ENCODE measurements at regions not wholly inside any gene's neighbourhood (a gene's known extent, or its start where the extent isn't known, plus 50 kb on each side); places are given as distances from the start of the nearest gene placed in this dataset.

DNA sequence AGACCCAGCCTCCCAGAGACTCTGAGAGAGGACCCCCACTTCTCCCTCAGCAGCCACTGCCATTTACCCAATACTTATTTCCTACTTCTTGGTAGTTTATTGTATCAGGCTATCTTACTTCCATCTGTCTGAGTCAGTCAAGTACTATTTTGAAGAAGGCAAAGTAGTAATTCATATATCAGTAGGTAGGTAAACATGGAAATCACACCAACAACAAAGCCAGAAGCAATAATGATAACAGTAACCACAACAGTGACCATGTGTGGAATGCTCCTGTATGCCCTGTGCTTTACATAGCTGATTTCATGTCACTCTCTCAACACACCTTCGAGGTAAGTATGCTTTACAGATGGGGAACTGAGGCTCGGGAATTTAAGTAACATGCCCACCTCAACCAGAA, 173.0 kb downstream of the BCL11A start:
- no peak overlapping the region for H3K4me3 Mint-ChIP-seq
- DNase-seq (no peak), ATAC-seq (ENCODE audit: low read depth in 2 of 2) (no peak)
- Histone ChIP-seq H3K27ac (ENCODE audit: insufficient read depth, low read length, poor library complexity, severe bottlenecking) (no peak overlapping the region), H3K36me3 (ENCODE audit: control insufficient read depth, insufficient read depth, low read length) (no peaks in the 10 kb centered on the region), H3K27me3 (ENCODE audit: control insufficient read depth, insufficient read depth, low read length) (no peaks in the 10 kb centered on the region), H3K9me3 (ENCODE audit: control insufficient read depth in 2 of 2, low read length in 2 of 2) (no peaks in the 10 kb centered on the region), H3K4me1 (ENCODE audit: control insufficient read depth, insufficient read depth, low read length, poor library complexity, severe bottlenecking) (no peaks in the 10 kb centered on the region), H3K4me3 (ENCODE audit: low read depth, low read length) (no peak overlapping the region)
- H3K9me3 Mint-ChIP-seq = peaks cover 0 to 4% (median 0%) of the 10 kb centered on the region in 7 donors
- H3K27ac Mint-ChIP-seq = no peak overlapping the region
- peaks cover 0 to 3% (median 0%) of the 10 kb centered on the region in 4 donors for H3K4me1 Mint-ChIP-seq
- no peaks in the 10 kb centered on the region for H3K27me3 Mint-ChIP-seq
- H3K36me3 Mint-ChIP-seq = no peaks in the 10 kb centered on the region

DNA sequence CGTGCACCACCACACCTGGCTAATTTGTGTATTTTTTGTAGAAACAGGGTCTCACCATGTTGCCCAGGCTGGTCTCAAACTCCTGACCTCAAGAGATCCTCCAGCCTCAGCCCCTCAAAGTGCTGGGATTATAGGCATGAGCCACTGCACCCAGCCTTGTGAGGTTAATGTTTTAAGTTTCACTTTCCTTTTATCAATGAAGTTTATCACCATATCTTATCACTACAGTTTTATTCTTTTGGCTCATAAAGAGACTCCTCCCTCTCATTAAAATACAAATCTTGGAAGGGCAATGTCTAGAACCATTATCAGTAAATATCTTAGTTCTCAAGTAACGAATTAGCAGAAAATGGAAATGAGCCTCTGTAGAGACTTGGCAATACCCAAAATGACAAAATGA, 173.8 kb downstream of the BCL11A start:
- ATAC-seq (ENCODE audit: low read depth in 2 of 2) (no peak), DNase-seq (no peak)
- no peak overlapping the region for H3K27ac Mint-ChIP-seq
- H3K36me3 Mint-ChIP-seq = no peaks in the 10 kb centered on the region
- H3K4me1 ChIP-seq (ENCODE audit: control insufficient read depth, insufficient read depth, low read length, poor library complexity, severe bottlenecking) = no peaks in the 10 kb centered on the region
- no peak overlapping the region for H3K27ac ChIP-seq (ENCODE audit: insufficient read depth, low read length, poor library complexity, severe bottlenecking)
- H3K27me3 ChIP-seq (ENCODE audit: control insufficient read depth, insufficient read depth, low read length) = no peaks in the 10 kb centered on the region
- H3K36me3 ChIP-seq (ENCODE audit: control insufficient read depth, insufficient read depth, low read length) = no peaks in the 10 kb centered on the region
- H3K27me3 Mint-ChIP-seq = no peaks in the 10 kb centered on the region
- H3K4me3 ChIP-seq (ENCODE audit: low read depth, low read length) = no peak overlapping the region
- H3K4me1 Mint-ChIP-seq = peaks cover 0 to 3% (median 0%) of the 10 kb centered on the region in 4 donors
- H3K9me3 Mint-ChIP-seq = peaks cover 0 to 4% (median 0%) of the 10 kb centered on the region in 7 donors
- H3K9me3 ChIP-seq (ENCODE audit: control insufficient read depth in 2 of 2, low read length in 2 of 2) = no peaks in the 10 kb centered on the region
- no peak overlapping the region for H3K4me3 Mint-ChIP-seq

DNA sequence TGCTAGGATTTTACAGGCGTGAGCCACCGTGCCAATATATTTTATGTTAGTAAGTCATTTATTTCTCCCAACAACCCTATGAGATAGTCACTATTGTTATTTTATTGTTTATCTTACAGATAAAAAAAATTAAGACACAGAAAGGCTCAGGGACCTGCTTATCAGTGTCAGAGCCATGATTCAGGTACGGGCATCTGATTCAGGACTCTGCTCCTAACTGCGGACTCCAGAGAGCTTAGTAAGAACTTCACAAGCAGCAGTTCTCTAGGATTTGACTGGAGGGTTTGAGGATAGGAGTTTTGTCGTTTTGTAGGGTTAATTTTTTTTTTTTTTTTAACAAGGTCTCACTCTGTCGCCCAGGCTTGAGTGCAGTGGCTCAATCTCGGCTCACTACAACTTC, 174.2 kb downstream of the BCL11A start:
- DNase-seq = no peak
- Histone ChIP-seq H3K27me3 (ENCODE audit: control insufficient read depth, insufficient read depth, low read length) (no peaks in the 10 kb centered on the region), H3K4me3 (ENCODE audit: low read depth, low read length) (no peak overlapping the region), H3K4me1 (ENCODE audit: control insufficient read depth, insufficient read depth, low read length, poor library complexity, severe bottlenecking) (no peaks in the 10 kb centered on the region), H3K27ac (ENCODE audit: insufficient read depth, low read length, poor library complexity, severe bottlenecking) (no peak overlapping the region), H3K9me3 (ENCODE audit: control insufficient read depth in 2 of 2, low read length in 2 of 2) (no peaks in the 10 kb centered on the region), H3K36me3 (ENCODE audit: control insufficient read depth, insufficient read depth, low read length) (no peaks in the 10 kb centered on the region)
- peaks cover 0 to 3% (median 0%) of the 10 kb centered on the region in 4 donors for H3K4me1 Mint-ChIP-seq
- ATAC-seq (ENCODE audit: low read depth in 2 of 2) = no peak
- H3K27me3 Mint-ChIP-seq = no peaks in the 10 kb centered on the region
- H3K36me3 Mint-ChIP-seq = no peaks in the 10 kb centered on the region
- H3K9me3 Mint-ChIP-seq = peaks cover 0 to 4% (median 0%) of the 10 kb centered on the region in 7 donors
- no peak overlapping the region for H3K27ac Mint-ChIP-seq
- H3K4me3 Mint-ChIP-seq = no peak overlapping the region

DNA sequence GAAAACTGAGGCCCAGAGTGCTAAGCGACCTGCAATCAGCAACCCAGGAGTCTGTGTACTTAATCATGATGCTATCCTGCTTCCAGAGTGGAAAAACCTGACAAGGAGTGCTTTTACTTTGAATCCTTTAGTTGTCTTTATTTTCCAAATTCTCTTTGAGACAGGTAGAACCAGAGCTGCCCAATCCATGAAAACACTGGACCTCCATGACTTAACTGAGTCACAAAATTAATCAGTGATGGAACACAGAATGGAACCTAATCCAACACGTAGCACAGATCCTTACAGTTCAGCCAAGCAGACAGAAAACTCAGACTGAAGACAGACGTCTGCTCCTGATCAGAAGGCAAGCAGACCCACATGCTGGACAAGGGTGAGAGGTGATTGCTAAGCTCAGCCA, 175.6 kb downstream of the BCL11A start:
- Mint-ChIP-seq H3K27me3 (no peaks in the 10 kb centered on the region), H3K4me1 (peaks cover 0 to 3% (median 0%) of the 10 kb centered on the region in 4 donors), H3K36me3 (no peaks in the 10 kb centered on the region), H3K4me3 (no peak overlapping the region), H3K9me3 (peaks cover 0 to 4% (median 0%) of the 10 kb centered on the region in 7 donors), H3K27ac (no peak overlapping the region)
- Histone ChIP-seq H3K9me3 (ENCODE audit: control insufficient read depth in 2 of 2, low read length in 2 of 2) (no peaks in the 10 kb centered on the region), H3K4me3 (ENCODE audit: low read depth, low read length) (no peak overlapping the region), H3K4me1 (ENCODE audit: control insufficient read depth, insufficient read depth, low read length, poor library complexity, severe bottlenecking) (no peaks in the 10 kb centered on the region), H3K36me3 (ENCODE audit: control insufficient read depth, insufficient read depth, low read length) (no peaks in the 10 kb centered on the region), H3K27ac (ENCODE audit: insufficient read depth, low read length, poor library complexity, severe bottlenecking) (no peak overlapping the region), H3K27me3 (ENCODE audit: control insufficient read depth, insufficient read depth, low read length) (no peaks in the 10 kb centered on the region)
- no peak for DNase-seq
- ATAC-seq (ENCODE audit: low read depth in 2 of 2) = no peak

DNA sequence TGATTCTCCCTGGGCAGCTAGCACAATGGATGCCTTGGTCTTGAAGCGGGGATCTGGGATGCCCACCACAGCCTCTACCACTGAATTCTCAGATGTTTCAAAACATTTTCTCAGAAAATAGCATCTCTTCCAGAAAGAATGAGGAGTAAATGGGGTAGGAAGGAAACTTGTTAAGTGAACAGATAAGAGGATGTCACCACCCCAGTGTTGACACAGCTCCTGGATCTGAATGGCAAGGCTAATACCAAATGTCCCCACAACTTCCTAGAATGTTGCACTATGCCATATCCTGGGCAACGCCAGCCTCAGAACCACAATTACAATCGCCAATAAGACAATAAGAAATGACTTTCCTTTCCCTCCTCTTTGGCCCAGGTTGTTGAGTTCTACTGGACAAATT, 177.2 kb downstream of the BCL11A start:
- no peak overlapping the region for H3K4me3 ChIP-seq (ENCODE audit: low read depth, low read length)
- no peaks in the 10 kb centered on the region for H3K36me3 ChIP-seq (ENCODE audit: control insufficient read depth, insufficient read depth, low read length)
- H3K4me1 ChIP-seq (ENCODE audit: control insufficient read depth, insufficient read depth, low read length, poor library complexity, severe bottlenecking) = no peaks in the 10 kb centered on the region
- H3K27ac ChIP-seq (ENCODE audit: insufficient read depth, low read length, poor library complexity, severe bottlenecking) = no peak overlapping the region
- DNase-seq (no peak), ATAC-seq (ENCODE audit: low read depth in 2 of 2) (no peak)
- H3K36me3 Mint-ChIP-seq = no peaks in the 10 kb centered on the region
- H3K27ac Mint-ChIP-seq = no peak overlapping the region
- H3K9me3 Mint-ChIP-seq = peaks cover 0 to 2% (median 0%) of the 10 kb centered on the region in 7 donors
- H3K27me3 ChIP-seq (ENCODE audit: control insufficient read depth, insufficient read depth, low read length) = no peaks in the 10 kb centered on the region
- H3K9me3 ChIP-seq (ENCODE audit: control insufficient read depth in 2 of 2, low read length in 2 of 2) = no peaks in the 10 kb centered on the region
- no peaks in the 10 kb centered on the region for H3K27me3 Mint-ChIP-seq
- peaks cover 0 to 3% (median 0%) of the 10 kb centered on the region in 4 donors for H3K4me1 Mint-ChIP-seq
- no peak overlapping the region for H3K4me3 Mint-ChIP-seq

DNA sequence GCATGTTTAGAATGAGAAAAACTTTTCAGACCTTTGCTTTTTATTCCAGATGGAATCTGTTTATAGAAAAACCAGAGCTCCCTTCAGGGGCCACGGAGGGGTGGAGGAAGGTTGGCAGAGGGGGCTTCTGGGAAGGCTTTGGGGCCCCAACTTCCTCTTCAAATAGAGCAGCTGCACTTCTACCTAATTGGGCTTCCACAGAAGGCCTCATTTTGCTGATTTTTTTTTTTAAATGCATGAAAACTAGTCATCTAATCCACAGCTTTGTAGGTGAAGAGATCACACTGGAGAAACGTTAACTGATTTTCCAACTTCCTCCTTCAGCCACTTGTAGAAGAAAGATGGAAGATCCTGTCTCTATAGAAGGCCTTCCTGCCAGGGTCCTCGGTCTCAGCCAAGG, 181.8 kb downstream of the BCL11A start:
- Mint-ChIP-seq H3K4me1 (no peaks in the 10 kb centered on the region), H3K4me3 (no peak overlapping the region), H3K9me3 (no peaks in the 10 kb centered on the region), H3K36me3 (no peaks in the 10 kb centered on the region), H3K27me3 (no peaks in the 10 kb centered on the region), H3K27ac (no peak overlapping the region)
- no peak for ATAC-seq (ENCODE audit: low read depth in 2 of 2)
- Histone ChIP-seq H3K4me3 (ENCODE audit: low read depth, low read length) (no peak overlapping the region), H3K27ac (ENCODE audit: insufficient read depth, low read length, poor library complexity, severe bottlenecking) (no peak overlapping the region), H3K27me3 (ENCODE audit: control insufficient read depth, insufficient read depth, low read length) (no peaks in the 10 kb centered on the region), H3K36me3 (ENCODE audit: control insufficient read depth, insufficient read depth, low read length) (no peaks in the 10 kb centered on the region), H3K9me3 (ENCODE audit: control insufficient read depth in 2 of 2, low read length in 2 of 2) (no peaks in the 10 kb centered on the region), H3K4me1 (ENCODE audit: control insufficient read depth, insufficient read depth, low read length, poor library complexity, severe bottlenecking) (no peaks in the 10 kb centered on the region)
- no peak for DNase-seq

DNA sequence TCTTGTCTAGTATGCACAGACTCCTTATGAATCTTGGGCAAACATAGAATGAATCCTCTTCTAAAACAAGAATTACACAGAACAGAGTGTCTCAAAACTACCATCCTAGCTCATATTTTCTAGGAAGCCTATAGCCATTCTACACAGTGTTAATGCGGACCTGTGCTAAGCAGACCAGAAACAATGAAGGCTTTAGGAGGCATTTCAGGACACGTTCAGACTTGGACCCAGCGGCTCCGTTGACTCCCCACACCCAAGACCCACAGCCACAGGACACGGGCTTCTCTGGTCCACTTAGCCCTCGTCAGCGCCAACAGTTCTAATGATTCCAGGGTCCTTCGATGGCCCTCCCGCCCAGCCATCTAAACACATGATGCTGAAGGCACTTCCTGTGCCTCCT, 182.2 kb downstream of the BCL11A start:
- H3K36me3 ChIP-seq (ENCODE audit: control insufficient read depth, insufficient read depth, low read length) = no peaks in the 10 kb centered on the region
- DNase-seq (no peak), ATAC-seq (ENCODE audit: low read depth in 2 of 2) (no peak)
- no peaks in the 10 kb centered on the region for H3K4me1 Mint-ChIP-seq
- H3K9me3 ChIP-seq (ENCODE audit: control insufficient read depth in 2 of 2, low read length in 2 of 2) = no peaks in the 10 kb centered on the region
- H3K4me1 ChIP-seq (ENCODE audit: control insufficient read depth, insufficient read depth, low read length, poor library complexity, severe bottlenecking) = no peaks in the 10 kb centered on the region
- H3K27me3 ChIP-seq (ENCODE audit: control insufficient read depth, insufficient read depth, low read length) = no peaks in the 10 kb centered on the region
- H3K27me3 Mint-ChIP-seq = no peaks in the 10 kb centered on the region
- no peak overlapping the region for H3K4me3 ChIP-seq (ENCODE audit: low read depth, low read length)
- no peak overlapping the region for H3K27ac ChIP-seq (ENCODE audit: insufficient read depth, low read length, poor library complexity, severe bottlenecking)
- no peak overlapping the region for H3K4me3 Mint-ChIP-seq
- H3K27ac Mint-ChIP-seq = no peak overlapping the region
- H3K9me3 Mint-ChIP-seq = peaks cover 0 to 1% (median 0%) of the 10 kb centered on the region in 7 donors
- no peaks in the 10 kb centered on the region for H3K36me3 Mint-ChIP-seq

DNA sequence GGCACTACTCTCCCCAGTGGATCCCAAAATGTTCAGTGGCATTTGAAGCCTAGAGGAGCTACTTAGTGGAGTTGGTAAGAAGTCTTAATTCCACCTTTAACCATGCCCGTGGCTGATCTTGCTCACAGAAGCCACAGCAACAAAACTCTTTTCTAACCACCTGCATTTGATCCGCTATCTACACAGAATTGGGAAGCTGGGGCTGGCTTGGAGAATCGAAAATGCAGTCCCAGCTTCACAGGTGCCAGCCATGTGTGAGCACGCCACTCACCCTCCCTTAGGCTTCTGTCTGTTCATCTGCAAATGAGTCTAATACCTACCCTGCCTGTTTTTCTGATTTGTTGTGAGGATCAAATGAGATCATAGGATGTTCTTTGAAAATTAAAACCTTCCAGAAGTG, 182.6 kb downstream of the BCL11A start:
- H3K36me3 Mint-ChIP-seq = no peaks in the 10 kb centered on the region
- Histone ChIP-seq H3K4me1 (ENCODE audit: control insufficient read depth, insufficient read depth, low read length, poor library complexity, severe bottlenecking) (no peaks in the 10 kb centered on the region), H3K36me3 (ENCODE audit: control insufficient read depth, insufficient read depth, low read length) (no peaks in the 10 kb centered on the region), H3K27ac (ENCODE audit: insufficient read depth, low read length, poor library complexity, severe bottlenecking) (no peak overlapping the region), H3K27me3 (ENCODE audit: control insufficient read depth, insufficient read depth, low read length) (no peaks in the 10 kb centered on the region), H3K9me3 (ENCODE audit: control insufficient read depth in 2 of 2, low read length in 2 of 2) (no peaks in the 10 kb centered on the region), H3K4me3 (ENCODE audit: low read depth, low read length) (no peak overlapping the region)
- ATAC-seq (ENCODE audit: low read depth in 2 of 2) (no peak), DNase-seq (no peak)
- H3K9me3 Mint-ChIP-seq = peaks cover 0 to 1% (median 0%) of the 10 kb centered on the region in 7 donors
- H3K27me3 Mint-ChIP-seq = no peaks in the 10 kb centered on the region
- peak overlapping the region in 1 of 3 donors; percentile 84 for H3K27ac Mint-ChIP-seq
- H3K4me1 Mint-ChIP-seq = no peaks in the 10 kb centered on the region
- no peak overlapping the region for H3K4me3 Mint-ChIP-seq

Measured in CD4-positive, CD25-positive, alpha-beta regulatory T cell (primary cell).